Esophagus (tissue), 2 donors: ENCODE measurements at regions not wholly inside any gene's neighbourhood (a gene's known extent, or its start where the extent isn't known, plus 50 kb on each side); places are given as distances from the start of the nearest gene placed in this dataset.
"Not testable (repeated sequence)": the region's sequence is repeated elsewhere in the genome, so short reads cannot be mapped to it uniquely, and the experiment has no call there.

Experiments used
- H3K27ac ChIP-seq, 2 donors: one replicate each; pipeline ENCODE4 v1.5.1; 2013; ENCODE audit warnings: low read depth in 2 of 2, mild to moderate bottlenecking in 2 of 2, inconsistent platforms in 1 of 2, low read length in 1 of 2, moderate library complexity in 1 of 2
- H3K27me3 ChIP-seq, 2 donors: one replicate each; pipeline ENCODE4 v1.6.1; 2013; ENCODE audit warnings: low read length in 2 of 2, control low read depth in 1 of 2, mild to moderate bottlenecking in 1 of 2; ENCODE audit not compliant: insufficient read depth in 2 of 2, control insufficient read depth in 1 of 2
- H3K36me3 ChIP-seq, 2 donors: one replicate each; pipeline ENCODE4 v1.6.1; 2013; ENCODE audit warnings: low read length in 1 of 2; ENCODE audit not compliant: control insufficient read depth in 2 of 2, insufficient read depth in 2 of 2
- H3K4me1 ChIP-seq, 2 donors: one replicate each; pipeline ENCODE4 v1.6.1; 2013; ENCODE audit warnings: low read length in 1 of 2; ENCODE audit not compliant: control insufficient read depth in 2 of 2, insufficient read depth in 2 of 2
- H3K4me3 ChIP-seq, 2 donors: one replicate each; pipeline ENCODE4 v1.5.1; 2013; ENCODE audit warnings: low read length in 2 of 2, mild to moderate bottlenecking in 2 of 2, low read depth in 1 of 2, moderate library complexity in 1 of 2
- H3K9me3 ChIP-seq, 2 donors: one replicate each; pipeline ENCODE4 v1.6.1; 2013; ENCODE audit warnings: mild to moderate bottlenecking in 2 of 2, low read depth in 1 of 2, low read length in 1 of 2, moderate library complexity in 1 of 2; ENCODE audit not compliant: control insufficient read depth in 2 of 2, insufficient read depth in 1 of 2
- WGBS, 2 donors: extraction: QIAGEN DNeasy Blood & Tissue Kit; methylation state at CpG; one replicate each; pipeline ENCODE4 v1.1.7; 2013; 5-methylcytosine and 5-hydroxymethylcytosine counted together
- donor health status: healthy with polysubstance abuse.
- donor health status: Bipolar disorder and iron deficiency.

DNA sequence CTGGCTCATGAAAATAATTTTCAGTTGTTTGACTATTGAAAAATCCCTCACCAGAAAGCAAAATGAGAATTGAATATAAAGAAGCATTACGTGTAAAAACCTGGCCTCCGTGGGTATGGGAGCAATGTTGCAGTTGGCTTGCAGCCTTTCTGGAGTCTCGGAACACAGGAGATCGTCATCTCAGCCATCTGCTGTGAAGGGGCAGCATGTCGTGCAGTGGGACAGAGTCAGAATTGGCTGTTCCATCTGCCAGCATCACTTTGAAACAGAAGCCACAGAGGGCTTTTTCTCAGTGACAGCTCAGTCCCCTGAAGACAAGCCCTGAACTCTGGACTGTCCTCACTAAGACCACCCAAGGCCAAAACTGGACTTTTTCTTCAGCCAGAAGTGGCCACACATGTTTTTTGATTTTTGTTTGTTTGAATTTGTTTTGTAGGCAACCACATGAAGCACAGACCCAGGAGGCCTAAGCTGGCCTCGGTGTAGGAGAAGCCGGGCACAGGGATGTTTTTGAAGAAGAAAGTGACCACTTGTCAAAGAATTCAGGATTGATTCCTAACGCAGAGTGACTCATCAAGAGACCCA lies 170.8 kb upstream of the DYRK2 start:
- H3K27ac ChIP-seq, result no peak overlapping the region
- 89 to 91% methylated on average over 8 of the region's 8 CpGs for WGBS, 2 donors
- H3K4me1 ChIP-seq, result peaks cover 0 to 1% of the 10 kb centered on the region in 2 donors
- H3K27me3 ChIP-seq, result no peaks in the 10 kb centered on the region
- H3K36me3 ChIP-seq, result no peaks in the 10 kb centered on the region
- no peaks in the 10 kb centered on the region for H3K9me3 ChIP-seq
- no peak overlapping the region for H3K4me3 ChIP-seq

DNA sequence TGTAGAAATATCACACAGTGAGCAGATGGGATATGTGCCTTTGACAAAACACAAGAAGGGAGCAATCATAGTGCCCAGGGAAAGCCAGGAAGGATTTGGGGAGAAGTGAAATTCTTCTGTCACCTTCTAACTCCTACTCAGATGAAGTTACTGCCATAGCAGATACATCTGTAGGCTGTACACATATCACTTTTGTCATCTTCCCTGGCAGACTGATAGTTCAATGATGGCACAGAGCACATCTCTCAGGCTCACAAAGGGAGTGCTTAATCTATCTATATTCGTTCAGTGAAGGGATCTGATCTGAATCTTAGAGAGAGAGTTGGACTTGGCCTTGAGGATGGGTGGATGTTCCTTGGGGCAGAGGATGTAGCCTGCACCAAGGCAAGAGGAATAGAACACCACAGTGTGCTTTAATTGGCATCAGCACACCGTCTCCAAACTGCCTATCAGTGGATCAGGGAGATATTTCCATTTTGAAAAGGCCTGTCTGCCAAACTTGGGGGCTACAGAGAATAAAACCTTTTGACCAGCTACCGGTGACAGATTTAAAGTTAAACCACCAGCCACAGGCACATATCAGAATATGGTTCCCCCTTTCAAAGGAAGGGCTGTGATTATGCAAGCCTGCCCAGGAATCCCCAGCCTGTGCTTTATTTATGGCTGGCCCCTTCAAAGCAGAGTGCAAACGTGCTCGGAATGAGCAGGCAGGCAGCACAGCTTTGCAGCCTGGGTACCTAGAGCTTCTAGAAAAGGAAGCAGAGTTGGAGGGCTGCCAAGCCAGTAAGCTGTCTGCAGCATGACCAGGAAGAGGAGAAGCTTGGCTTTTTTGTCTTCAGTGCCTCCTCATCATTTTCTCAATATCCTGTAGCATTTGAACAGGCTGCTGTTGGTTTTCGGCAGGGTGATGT lies 165.5 kb upstream of the DYRK2 start:
- 48% methylated on average over 6 of the region's 6 CpGs for WGBS, 2 donors

GRCh38 chr12:67483871-67484554 lies 164.5 kb upstream of the DYRK2 start:
- no peaks in the 10 kb centered on the region for H3K36me3 ChIP-seq
- H3K9me3 ChIP-seq, result peaks cover 4% of the 10 kb centered on the region in 2 donors
- no peak overlapping the region for H3K4me3 ChIP-seq
- peak overlapping the region; percentile 78 to 93 for H3K27ac ChIP-seq
- H3K4me1 ChIP-seq, result peaks cover 2 to 9% of the 10 kb centered on the region in 2 donors
- no peaks in the 10 kb centered on the region for H3K27me3 ChIP-seq
- WGBS, 2 donors, result 40 to 46% methylated on average over 3 of the region's 3 CpGs

More for the DNA sequence above, 165.5 kb upstream of the DYRK2 start:
- peak overlapping the region; percentile 68 to 87 for H3K27ac ChIP-seq
- no peak overlapping the region for H3K4me3 ChIP-seq
- H3K27me3 ChIP-seq, result no peaks in the 10 kb centered on the region
- H3K36me3 ChIP-seq, result no peaks in the 10 kb centered on the region
- H3K4me1 ChIP-seq, result peaks cover 2 to 9% of the 10 kb centered on the region in 2 donors
- peaks cover under 1% of the 10 kb centered on the region in 2 donors for H3K9me3 ChIP-seq

DNA sequence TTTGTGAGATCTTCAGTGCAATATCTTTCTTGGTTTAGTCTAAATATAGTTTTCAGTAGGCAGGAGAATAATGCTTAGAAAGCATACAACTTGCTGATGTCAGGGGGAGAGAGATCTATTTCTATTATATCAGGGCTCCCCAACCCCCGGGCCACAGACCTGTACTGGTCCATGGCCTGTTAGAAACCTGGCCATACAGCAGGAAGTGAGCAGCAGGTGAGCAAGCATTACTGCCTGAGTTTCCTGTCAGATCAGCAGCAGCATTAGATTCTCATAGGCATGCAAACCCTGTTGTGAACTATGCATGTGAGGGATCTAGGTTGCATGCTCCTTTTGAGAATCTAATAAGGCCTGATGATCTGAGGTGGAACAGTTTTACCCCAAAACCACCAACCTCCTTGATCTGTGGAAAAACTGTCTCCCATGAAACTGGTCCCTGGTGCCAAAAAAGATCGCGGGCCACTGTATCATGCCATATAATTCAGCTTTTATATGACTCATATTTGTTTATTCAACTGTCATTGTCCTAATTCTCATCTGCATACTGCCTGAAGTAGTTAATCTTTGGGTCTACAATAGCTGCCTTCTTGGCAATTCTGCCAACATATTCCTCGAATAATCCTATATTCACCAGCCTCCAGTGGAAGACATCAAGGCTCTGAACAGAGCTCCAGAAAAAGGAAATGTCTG lies 163.6 kb upstream of the DYRK2 start:
- H3K27me3 ChIP-seq, result no peaks in the 10 kb centered on the region
- WGBS, 2 donors, result 42 to 66% methylated on average over 4 of the region's 4 CpGs
- H3K27ac ChIP-seq, result peak overlapping the region; percentile 70 to 78

GRCh38 chr12:67486671-67487070 lies 161.9 kb upstream of the DYRK2 start:
- WGBS, 2 donors, result 94 to 95% methylated on average over 2 of the region's 2 CpGs
- Histone ChIP-seq H3K27ac (no peak overlapping the region), H3K9me3 (peaks cover 4 to 10% of the 10 kb centered on the region in 2 donors), H3K4me3 (no peak overlapping the region), H3K4me1 (peaks cover 2 to 9% of the 10 kb centered on the region in 2 donors), H3K27me3 (no peaks in the 10 kb centered on the region), H3K36me3 (no peaks in the 10 kb centered on the region)

More for the DNA sequence above, 163.6 kb upstream of the DYRK2 start:
- H3K4me1 ChIP-seq, result peaks cover 2 to 9% of the 10 kb centered on the region in 2 donors
- H3K9me3 ChIP-seq, result peaks cover 4 to 7% of the 10 kb centered on the region in 2 donors
- H3K4me3 ChIP-seq, result no peak overlapping the region
- no peaks in the 10 kb centered on the region for H3K36me3 ChIP-seq

DNA sequence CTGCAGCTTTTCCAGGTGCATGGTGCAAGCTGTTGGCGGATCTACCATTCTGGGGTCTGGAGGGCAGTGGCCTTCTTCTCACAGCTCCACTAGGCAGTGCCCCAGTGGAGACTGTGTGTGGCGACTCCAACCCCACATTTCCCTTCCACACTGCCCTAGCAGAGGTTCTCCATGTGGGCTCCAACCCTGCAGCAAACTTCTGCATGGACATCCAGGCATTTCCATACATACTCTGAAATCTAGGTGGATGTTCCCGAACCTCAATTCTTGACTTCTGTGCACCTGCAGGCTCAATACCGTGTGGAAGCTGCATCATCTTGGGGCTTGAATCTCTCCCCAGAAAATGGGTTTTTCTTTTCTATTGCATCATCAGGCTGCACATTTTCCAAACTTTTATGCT lies 160.2 kb upstream of the DYRK2 start:
- peaks cover 4 to 10% of the 10 kb centered on the region in 2 donors for H3K9me3 ChIP-seq
- H3K27ac ChIP-seq, H3K36me3 ChIP-seq, H3K4me3 ChIP-seq, H3K27me3 ChIP-seq, H3K4me1 ChIP-seq: not testable (repeated sequence)
- WGBS, 2 donors, result 95% methylated on average over 4 of the region's 4 CpGs

DNA sequence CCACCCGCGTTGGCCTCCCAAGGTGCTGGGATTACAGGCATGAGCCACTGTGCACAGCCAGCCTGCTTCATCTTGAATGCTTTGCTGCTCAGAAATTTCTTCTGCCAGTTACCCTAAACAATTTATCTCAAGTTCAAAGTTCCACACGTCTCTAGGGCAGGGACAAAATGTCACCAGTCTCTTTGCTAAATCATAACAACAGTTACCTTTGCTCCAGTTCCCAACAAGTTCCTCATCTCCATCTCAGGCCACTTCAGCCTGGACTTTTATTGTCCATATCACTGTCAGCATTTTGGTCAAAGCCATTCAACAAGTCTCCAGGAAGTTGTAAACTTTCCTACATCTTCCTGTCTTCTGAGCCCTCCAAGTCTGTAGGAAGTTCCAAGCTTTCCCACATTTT lies 159.5 kb upstream of the DYRK2 start:
- Histone ChIP-seq H3K4me1 (peaks cover 0 to 2% of the 10 kb centered on the region in 2 donors), H3K4me3 (no peak overlapping the region), H3K27me3 (no peaks in the 10 kb centered on the region), H3K27ac (no peak overlapping the region), H3K9me3 (peaks cover 4 to 10% of the 10 kb centered on the region in 2 donors), H3K36me3 (no peaks in the 10 kb centered on the region)
- 82 to 85% methylated on average over 3 of the region's 3 CpGs for WGBS, 2 donors

DNA sequence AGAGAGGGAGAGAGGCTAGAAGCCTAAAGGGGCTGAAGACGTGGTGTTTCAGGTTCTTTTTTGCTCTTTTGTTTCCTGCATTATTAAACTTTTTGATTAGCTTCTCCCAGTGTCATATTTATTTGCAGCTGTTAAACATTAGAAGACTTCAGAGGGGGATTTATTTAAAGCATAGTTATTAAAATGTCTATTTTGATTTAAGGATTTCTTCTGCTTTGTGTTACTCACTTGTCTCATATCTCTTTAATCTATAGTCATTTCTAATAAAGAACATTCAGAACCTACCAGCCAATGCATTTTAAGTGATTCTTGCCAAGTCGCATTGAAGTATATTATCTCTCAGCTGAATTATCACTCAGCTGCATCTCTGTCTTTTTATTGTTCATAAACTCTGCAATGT lies 152.0 kb upstream of the DYRK2 start:
- Histone ChIP-seq H3K36me3 (no peaks in the 10 kb centered on the region), H3K4me1 (no peaks in the 10 kb centered on the region), H3K9me3 (no peaks in the 10 kb centered on the region), H3K27me3 (no peaks in the 10 kb centered on the region), H3K4me3 (no peak overlapping the region), H3K27ac (no peak overlapping the region)
- WGBS, 2 donors, result 66 to 72% methylated on average over 2 of the region's 2 CpGs

DNA sequence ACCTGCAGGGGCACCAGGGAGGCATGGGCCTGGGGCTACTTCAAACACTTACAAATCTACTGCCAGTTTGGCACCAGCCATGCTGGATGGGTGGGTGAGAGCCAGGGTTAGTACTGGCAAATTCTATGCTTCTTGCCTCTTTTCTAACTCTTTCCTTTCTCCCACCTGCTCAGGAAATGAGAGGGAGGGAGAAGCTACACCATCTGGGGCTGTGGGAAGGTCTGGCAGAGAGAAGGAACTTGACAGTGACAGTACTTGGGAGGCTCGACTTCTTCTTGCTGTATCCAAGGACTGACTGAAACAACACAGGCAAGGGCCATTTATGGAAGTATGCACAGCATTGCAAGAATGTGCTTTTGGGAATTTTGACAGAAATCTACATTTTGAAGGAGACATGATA lies 149.6 kb upstream of the DYRK2 start:
- H3K27me3 ChIP-seq, result no peaks in the 10 kb centered on the region
- H3K36me3 ChIP-seq, result no peaks in the 10 kb centered on the region
- no peaks in the 10 kb centered on the region for H3K9me3 ChIP-seq
- no peaks in the 10 kb centered on the region for H3K4me1 ChIP-seq
- H3K27ac ChIP-seq, result no peak overlapping the region
- no peak overlapping the region for H3K4me3 ChIP-seq
- 46 to 56% methylated on average over 1 of the region's 1 CpG for WGBS, 2 donors
